SW 1271 (cell line): ENCODE measurements at regions not wholly inside any gene's neighbourhood (a gene's known extent, or its start where the extent isn't known, plus 50 kb on each side); places are given as distances from the start of the nearest gene placed in this dataset.
"Not testable (repeated sequence)": the region's sequence is repeated elsewhere in the genome, so short reads cannot be mapped to it uniquely, and the experiment has no call there.

ENCODE experiments used
- DNase-seq, 2 experiments: peaks; one replicate each; lab custom pipeline; 2025; lab: John Stamatoyannopoulos, UW

DNA sequence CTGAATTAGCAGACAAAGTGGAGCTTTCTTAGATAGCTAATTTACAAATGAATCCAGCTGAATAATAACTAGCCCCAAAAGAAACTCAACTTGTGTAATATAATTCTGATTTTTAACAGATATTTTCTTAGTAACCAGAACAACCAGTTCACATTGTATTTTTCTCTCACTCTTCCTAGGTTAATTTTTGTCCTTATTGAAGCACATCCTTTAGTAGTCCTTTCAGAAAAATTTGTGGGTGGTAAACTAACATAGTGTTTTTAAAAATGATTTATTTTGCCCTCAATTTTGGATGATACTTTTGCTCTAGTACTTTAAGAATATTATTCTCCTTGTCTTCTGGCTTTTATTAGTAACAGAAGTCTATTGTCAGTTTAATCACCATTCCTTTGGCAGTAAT is 190.6 kb upstream of the SLC39A10 start:
- DNase-seq, result no peak

DNA sequence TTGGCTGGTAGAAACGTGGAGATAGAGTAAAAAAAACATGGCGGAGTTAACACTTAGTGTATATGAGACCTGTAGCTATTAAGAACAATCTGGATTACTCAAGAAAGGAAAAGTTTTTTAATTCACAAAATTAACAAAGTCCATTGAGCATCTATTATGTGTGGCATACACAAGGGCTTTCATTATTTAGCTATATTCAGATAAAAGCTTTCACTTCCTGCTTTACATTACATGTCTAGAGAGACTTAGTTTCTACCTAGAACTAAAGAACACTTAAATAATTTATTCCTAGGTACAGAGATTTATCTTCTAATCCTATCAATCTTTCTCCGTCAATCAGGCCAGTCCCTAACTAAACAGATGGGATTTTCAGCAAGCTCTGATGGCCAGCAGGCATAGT is 196.0 kb upstream of the SLC39A10 start:
- no peak for DNase-seq

- DNase-seq, result no peak
These were observed 198.1 kb upstream of the SLC39A10 start for GRCh38 chr2:195458936-195459335.

- no peak for DNase-seq
These were observed 199.2 kb upstream of the SLC39A10 start for GRCh38 chr2:195457873-195458272.

DNA sequence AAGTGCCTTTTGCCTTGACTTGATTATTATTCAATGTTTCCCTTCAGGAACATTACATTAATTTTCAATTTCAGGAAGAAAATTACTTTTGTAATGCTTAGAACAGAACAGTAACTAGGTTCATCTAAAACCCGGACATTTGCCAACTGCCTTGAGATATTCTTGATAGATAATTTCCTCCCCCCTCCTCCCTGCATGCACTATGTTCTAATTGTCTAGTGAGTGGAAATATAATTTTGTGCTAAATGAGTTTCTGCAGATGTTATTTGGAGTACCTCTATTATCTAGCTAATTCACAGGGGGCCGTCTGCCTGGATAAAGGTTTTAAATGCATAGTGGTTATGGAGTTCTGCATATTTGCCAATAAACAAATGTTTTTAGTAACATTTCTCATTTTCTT is 200.3 kb upstream of the SLC39A10 start:
- no peak for DNase-seq

DNA sequence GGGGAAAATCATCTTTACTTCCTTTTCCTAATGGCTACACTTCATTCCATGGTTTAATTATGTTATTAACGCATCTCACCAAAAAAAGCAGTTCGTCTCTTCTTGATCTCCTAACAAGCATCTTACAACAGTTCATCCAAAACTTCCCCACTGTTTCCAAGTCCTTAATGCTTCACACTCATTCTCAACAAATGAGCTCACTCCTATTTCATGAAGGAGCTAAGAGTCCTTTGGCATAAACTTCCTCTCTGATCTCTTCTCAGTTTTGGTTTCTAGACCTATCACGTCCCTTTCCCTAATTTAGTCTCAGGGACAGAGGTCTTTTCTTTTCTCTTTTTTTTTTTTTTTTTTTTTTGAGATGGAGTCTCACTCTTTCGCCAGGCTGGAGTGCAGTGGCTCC is 205.9 kb upstream of the SLC39A10 start:
- no peak for DNase-seq

- no peak for DNase-seq
These were observed 206.4 kb upstream of the SLC39A10 start for GRCh38 chr2:195450552-195451113.

DNA sequence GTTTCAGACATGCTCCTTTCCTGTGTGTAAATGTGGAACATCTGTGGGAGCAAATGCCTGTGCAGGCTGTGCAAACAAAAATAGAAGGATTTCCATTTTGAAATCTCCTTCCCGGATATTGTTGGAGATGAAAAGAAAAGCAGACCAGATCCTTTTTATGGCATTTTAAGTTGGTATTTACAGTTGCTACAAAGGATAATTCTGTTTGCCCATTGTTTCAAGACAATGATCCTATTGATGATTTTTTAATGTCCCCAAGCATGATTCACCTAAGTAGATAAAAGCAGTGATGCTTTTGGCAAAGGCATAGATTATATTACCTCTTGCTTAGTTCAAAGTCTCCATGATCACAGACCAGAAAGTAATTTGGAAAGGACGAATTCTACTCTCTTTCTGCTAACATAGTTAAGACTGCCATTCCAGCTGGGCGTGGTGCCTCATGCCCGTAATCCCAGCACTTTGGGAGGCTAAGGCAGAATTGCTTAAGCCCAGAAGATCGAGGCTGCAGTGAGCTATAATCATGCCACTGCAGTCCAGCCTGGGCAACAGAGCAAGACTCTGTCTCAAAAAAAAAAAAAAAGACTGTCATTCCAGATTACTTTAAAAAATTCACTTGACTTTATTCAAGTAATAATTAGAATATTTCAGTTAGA is 209.6 kb upstream of the SLC39A10 start:
- DNase-seq, result no peak

DNA sequence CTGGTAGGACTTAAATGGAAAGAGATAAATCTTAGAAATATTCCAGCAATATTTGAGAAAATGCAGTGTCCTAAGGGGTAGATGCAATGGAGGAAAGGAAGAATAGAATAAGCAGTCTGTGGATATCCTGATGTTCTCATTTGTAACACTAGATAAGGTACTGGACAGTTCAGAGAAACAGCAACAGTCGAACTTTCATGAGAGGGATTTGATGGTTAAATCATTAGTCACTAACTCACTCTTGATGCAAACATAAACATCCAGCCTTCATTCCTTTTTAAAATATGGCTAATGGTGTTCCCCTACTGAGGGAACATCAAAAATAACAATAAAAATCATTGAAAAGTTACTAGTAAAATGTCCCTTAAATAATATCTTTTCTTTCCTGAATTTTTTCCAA is 211.4 kb upstream of the SLC39A10 start:
- no peak for DNase-seq

- no peak for DNase-seq
These were observed 213.1 kb upstream of the SLC39A10 start for GRCh38 chr2:195443926-195444325.

DNA sequence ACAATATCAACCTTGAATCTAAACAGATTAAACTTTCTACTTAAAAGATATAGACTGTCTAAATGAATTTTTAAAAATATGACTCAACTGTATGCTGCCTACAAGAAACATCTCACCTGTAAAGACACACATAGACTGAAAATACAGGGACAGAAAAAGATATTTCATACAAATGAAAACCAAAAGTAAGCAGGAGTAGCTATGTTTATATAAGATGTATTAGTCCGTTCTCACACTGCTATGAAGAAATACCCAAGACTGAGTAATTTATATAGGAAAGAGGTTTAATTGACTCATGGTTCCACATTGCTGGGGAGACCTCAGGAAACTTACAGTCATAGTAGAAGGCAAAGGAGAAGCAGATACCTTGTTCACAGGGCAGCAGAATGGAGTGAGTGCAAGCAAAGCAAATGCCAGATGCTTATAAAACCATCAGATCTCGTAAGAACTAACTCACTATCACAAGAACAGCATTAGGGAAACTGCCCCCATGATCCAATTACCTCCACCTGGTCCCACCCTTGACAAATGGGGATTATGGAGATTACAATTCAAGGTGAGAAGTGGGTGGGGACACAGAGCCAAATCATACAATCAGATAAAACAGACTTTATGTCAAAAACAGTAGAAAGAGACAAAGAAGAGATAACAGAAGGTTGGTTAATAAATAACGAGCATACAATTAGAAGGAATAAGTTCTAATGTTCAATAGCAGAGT is 214.4 kb upstream of the SLC39A10 start:
- no peak for DNase-seq

- DNase-seq, result no peak
These were observed 218.3 kb upstream of the SLC39A10 start for GRCh38 chr2:195438692-195439091.

DNA sequence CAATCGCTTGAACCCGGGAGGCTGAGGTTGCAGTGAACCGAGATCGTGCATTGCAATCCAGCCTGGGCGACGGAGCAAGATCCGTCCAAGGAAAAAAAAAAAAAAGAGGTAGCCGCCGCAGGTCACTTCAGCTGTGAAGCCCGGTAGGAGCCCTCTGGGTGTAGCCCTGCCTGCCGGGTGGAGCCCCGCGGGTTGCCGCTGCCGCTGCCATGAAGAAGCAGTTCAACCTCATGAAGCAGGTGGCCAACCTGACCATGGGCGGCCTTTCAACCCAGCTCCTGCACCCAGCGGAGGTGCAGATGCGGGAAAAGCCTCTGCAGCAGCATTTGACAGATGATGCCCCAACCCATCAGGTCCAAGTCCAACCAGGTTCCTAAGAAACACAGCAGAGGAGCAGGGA is 219.5 kb upstream of the SLC39A10 start:
- DNase-seq, result no peak

DNA sequence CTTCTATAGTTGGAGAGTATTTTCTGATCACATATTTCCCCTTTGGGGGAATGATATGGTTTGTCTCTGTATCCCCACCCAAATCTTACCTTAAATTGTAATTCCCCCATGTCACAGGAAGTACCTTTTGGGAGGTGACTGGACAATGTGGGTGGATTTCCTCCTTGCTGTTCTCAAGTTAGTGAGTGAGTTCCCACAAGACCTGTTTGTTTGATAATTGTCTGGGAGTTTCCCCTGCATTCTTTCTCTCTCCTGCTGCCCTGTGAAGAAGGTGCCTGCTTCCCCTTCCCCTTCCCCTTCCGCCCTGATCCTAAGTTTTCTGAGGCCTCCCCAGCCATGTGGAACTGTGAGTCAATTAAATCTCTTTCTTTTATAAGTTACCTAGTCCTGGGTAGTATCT is 222.7 kb upstream of the SLC39A10 start:
- DNase-seq, result no peak

GRCh38 chr2:195433729-195434128 is 223.3 kb upstream of the SLC39A10 start:
- not testable (repeated sequence) for DNase-seq

DNA sequence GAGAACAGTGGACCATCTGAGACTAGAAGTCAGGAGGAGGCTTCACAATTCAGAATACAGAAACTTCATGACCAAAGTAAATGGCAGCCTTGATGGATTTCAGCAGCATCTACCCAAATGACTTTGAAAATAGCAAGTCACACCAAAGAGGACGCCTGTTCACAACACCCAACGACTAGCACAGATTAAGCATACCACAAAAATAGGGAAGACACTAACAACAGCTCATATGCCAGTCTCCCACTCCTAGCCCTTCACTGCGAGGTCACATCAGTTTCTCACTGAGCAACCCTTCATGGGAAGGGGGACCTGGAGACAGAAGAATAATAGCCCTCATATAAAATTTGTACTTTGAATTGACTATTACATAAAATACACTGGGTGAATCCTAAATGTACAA is 228.4 kb upstream of the SLC39A10 start:
- no peak for DNase-seq

- DNase-seq, result no peak
These were observed 231.7 kb upstream of the SLC39A10 start for GRCh38 chr2:195425328-195425727.

GRCh38 chr2:195419033-195419432 is 238.0 kb upstream of the SLC39A10 start:
- DNase-seq, result no peak

DNA sequence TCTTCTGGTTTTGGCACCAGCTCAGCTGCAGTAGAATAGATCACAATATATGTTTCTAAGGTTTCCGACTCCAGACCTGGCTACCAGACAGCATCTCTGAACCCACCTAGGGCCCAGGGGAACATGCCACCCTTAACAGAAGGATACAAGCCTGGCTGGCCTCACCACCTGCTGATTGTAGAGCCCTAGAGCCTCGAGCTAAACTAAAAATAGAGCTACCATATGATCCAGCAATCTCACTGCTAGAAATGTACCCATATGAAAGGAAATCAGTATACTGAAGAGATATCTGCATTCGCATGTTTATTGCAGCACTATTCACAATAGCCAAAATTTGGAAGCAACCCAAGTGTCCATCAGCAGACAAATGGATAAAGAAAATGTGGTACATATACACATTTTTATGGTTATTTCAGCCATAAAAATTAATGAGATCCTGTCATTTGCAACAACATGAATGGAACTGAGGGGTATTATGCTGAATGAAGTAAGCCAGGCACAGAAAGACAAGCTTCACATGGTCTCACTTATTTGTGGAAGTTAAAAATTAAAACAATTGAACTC is 242.4 kb upstream of the SLC39A10 start:
- no peak for DNase-seq

DNA sequence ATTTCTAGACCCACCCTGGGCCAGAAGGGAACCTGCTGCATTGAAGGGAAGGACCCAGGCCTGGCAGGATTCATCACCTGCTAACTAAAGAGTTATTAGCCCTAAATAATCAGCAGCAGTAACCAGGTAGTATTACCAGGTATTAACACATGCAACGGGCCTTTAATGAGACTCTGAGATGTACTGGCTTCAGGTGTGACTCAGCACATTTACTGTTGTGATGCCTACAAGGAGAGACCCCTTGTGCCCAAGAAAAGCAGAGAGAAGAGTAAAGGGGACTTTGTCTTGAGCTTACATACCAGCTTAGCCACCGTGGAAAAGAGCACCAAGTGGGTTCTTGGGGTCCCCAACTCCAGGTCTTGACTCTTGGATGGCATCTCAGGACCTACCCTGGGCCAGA is 243.1 kb upstream of the SLC39A10 start:
- DNase-seq, result no peak

DNA sequence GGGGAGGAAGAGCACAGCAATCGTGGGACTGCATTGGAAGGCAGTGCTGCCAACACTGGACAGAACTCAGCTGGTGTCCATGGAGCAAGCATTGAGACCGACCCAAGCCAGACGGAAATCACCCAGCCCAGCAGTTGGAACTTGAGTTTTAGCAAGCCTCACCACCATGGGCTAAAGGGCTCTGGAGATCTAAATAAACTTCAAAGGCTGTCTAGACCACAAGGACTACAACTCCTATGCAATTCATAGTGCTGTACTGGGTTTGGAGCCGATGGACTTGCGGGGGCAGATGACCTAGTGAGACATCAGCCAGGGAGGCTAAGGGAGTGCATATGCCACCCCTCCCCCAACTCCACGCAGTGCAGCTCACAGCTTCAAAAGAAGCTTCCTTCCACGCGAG is 243.6 kb upstream of the SLC39A10 start:
- DNase-seq, result no peak

DNA sequence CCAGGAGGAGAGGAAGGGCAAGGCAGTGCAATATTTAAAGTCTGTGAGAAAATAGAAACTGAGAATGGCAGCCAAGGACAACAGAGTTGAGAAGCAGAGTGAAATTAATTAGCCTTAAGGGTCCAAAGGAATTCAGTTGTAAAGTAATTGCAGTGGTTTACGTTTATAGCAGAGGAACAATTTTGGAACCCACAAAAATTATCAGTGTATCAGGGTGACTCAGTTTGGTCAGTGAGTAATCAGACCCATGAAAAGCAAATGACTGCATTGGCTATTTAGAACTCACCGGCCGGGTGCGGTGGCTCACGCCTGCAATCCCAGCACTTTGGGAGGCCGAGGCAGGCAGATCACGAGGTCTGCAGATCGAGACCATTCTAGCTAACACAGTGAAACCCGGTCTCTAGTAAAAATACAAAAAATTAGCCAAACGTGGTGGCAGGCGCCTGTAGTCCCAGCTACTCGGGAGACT is 245.8 kb upstream of the SLC39A10 start:
- no peak for DNase-seq

GRCh38 chr2:195410074-195410671 is 246.9 kb upstream of the SLC39A10 start:
- no peak for DNase-seq
